Transverse colon (tissue), 4 donors: ENCODE measurements at regions not wholly inside any gene's neighbourhood (a gene's known extent, or its start where the extent isn't known, plus 50 kb on each side); places are given as distances from the start of the nearest gene placed in this dataset.

ENCODE experiments used
- CTCF ChIP-seq, 5 experiments: fragments of 200-600 bp in 3 of 5; fragments of 450-650 bp in 2 of 5; sonication (generic) in 3 of 5; IDR thresholded peaks; 1 replicate in 2 of 5; 2 replicates in 3 of 5; pipeline ENCODE4 v1.5.1; 2016 to 2017; ENCODE audit warnings: antibody characterized with exemption in 5 of 5, inconsistent platforms in 3 of 5, mild to moderate bottlenecking in 2 of 5, moderate library complexity in 1 of 5
- EP300 ChIP-seq: sonication (generic); formaldehyde crosslinking; IDR thresholded peaks from one replicate; pipeline ENCODE4 v1.6.1; 2017; ENCODE audit warnings: antibody characterized with exemption, low read depth
- POLR2A ChIP-seq: fragments of 450-650 bp; IDR thresholded peaks from one replicate; pipeline ENCODE4 v1.6.1; 2016; ENCODE audit warnings: antibody characterized with exemption, mild to moderate bottlenecking, moderate library complexity
- POLR2AphosphoS5 ChIP-seq, 3 donors: sonication (generic); formaldehyde crosslinking; IDR thresholded peaks; one replicate each; pipeline ENCODE4 v1.6.1; 2016; ENCODE audit warnings: antibody characterized with exemption in 3 of 3

GRCh38 chr1:10962483-10962882, 50.0 kb upstream of the TARDBP start:
- no peak for TF ChIP-seq POLR2A
- TF ChIP-seq CTCF (IDR thresholded peaks at IDR 0.05): no peak
- no peak for TF ChIP-seq POLR2AphosphoS5 (IDR thresholded peaks at IDR 0.05)
- TF ChIP-seq EP300: no peak
